Retinal pigment epithelial cell (primary cell): ENCODE measurements at regions not wholly inside any gene's neighbourhood (a gene's known extent, or its start where the extent isn't known, plus 50 kb on each side); places are given as distances from the start of the nearest gene placed in this dataset.

Experiments used
- DNase-seq: peaks from one replicate; pipeline ENCODE4 v3.0.0-alpha.2; 2010; ENCODE audit warnings: low read depth
- H3K4me3 ChIP-seq: 2 replicates; pipeline ENCODE4 v1.5.1; 2011; ENCODE audit warnings: mild to moderate bottlenecking, low read length, control low read depth, moderate library complexity
- TF ChIP-seq, protein P1 (sequence below): conservative IDR thresholded peaks from 2 replicates; pipeline ENCODE4 v1.5.1; 2011; ENCODE audit warnings: low read depth, low read length, control low read depth, inconsistent platforms

DNA sequence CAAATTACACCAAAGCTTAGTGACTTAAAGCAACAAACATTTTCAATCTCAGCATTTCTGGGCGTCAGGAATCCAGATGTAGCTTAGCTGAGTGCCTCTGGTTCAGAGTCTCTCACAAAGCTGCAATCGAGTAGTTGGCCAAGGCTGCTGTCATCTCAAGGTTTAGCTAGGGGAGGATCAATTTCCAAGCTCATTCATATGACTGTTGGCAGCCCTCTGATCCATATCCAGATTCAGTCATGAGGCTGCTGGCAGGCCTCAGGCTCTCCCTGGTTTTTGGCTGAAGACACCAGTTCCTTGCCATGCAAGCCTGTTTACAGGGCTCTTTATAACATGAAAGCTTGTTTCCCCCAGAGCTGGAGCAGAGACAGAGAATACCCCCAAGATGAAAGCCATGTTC is 419.5 kb upstream of the TLE4 start:
- no peak for DNase-seq
- TF ChIP-seq, protein P1, sequence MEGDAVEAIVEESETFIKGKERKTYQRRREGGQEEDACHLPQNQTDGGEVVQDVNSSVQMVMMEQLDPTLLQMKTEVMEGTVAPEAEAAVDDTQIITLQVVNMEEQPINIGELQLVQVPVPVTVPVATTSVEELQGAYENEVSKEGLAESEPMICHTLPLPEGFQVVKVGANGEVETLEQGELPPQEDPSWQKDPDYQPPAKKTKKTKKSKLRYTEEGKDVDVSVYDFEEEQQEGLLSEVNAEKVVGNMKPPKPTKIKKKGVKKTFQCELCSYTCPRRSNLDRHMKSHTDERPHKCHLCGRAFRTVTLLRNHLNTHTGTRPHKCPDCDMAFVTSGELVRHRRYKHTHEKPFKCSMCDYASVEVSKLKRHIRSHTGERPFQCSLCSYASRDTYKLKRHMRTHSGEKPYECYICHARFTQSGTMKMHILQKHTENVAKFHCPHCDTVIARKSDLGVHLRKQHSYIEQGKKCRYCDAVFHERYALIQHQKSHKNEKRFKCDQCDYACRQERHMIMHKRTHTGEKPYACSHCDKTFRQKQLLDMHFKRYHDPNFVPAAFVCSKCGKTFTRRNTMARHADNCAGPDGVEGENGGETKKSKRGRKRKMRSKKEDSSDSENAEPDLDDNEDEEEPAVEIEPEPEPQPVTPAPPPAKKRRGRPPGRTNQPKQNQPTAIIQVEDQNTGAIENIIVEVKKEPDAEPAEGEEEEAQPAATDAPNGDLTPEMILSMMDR = no peak

GRCh38 chr9:79154806-79155205 is 417.0 kb upstream of the TLE4 start:
- TF ChIP-seq, protein P1 = no peak
- no peak for DNase-seq
- no peak overlapping the region for H3K4me3 ChIP-seq

More for the DNA sequence above, 419.5 kb upstream of the TLE4 start:
- H3K4me3 ChIP-seq = no peak overlapping the region

DNA sequence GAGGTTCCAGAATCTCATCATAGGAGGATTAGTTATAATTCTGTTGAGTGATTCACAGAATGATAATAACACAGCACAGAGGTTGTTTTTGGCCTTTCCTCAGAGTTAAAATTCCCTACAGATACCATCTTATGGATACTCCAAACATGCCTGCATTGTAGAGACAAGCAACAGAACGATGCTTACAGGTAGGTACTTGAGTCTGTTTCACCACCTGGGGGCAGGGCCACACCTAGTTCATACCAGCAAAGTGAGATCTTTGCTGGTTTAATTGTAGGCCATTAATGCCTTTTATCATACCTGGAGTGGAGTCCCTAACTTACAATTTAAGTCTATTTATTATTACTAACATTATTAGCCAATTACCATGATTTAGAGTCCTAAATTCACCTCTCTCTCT is 416.5 kb upstream of the TLE4 start:
- no peak for DNase-seq
- no peak overlapping the region for H3K4me3 ChIP-seq
- TF ChIP-seq, protein P1 = no peak

DNA sequence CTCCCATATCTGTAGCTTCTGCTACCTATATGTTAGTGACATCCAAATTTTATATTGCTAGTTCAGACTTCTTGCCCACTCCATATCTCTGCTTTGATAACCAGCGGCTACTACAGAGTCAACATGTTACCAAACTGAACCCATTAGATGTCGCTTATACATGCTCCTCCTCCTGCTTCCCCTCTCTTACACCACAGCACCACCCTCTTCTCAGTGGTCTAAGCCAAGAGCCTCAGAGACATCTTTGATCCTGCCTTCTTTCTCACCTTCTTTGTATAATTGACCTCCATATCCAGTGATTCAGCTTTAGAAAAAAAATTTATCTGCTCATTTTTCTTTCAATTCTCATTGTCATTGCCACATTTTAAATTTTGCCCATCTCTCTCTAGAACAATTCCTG is 408.2 kb upstream of the TLE4 start:
- DNase-seq = no peak
- no peak overlapping the region for H3K4me3 ChIP-seq
- TF ChIP-seq, protein P1 = no peak

GRCh38 chr9:79164406-79164805 is 407.4 kb upstream of the TLE4 start:
- no peak overlapping the region for H3K4me3 ChIP-seq
- TF ChIP-seq, protein P1 = no peak
- DNase-seq = no peak

- no peak overlapping the region for H3K4me3 ChIP-seq
- TF ChIP-seq, protein P1 = no peak
- no peak for DNase-seq
Measured at GRCh38 chr9:79165020-79165780, 406.6 kb upstream of the TLE4 start.

GRCh38 chr9:79166005-79166404 is 405.8 kb upstream of the TLE4 start:
- DNase-seq = no peak
- TF ChIP-seq, protein P1 = no peak
- H3K4me3 ChIP-seq = no peak overlapping the region
